ENCODE measurements at regions not wholly inside any gene's neighbourhood (a gene's known extent, or its start where the extent isn't known, plus 50 kb on each side); places are given as distances from the start of the nearest gene placed in this dataset.

GRCh38 chr15:67917636-67918035, 77.8 kb upstream of the RNU6-1 start:
- Histone ChIP-seq H3K79me2 (ENCODE audit: insufficient read depth, low read length) (no peaks in the 10 kb centered on the region), H3K4me3 (ENCODE audit: low read depth, low read length, poor library complexity, severe bottlenecking) (no peak overlapping the region), H3K4me2 (ENCODE audit: low read length) (no peak overlapping the region), H3K27me3 (ENCODE audit: insufficient read depth, low read length) (no peaks in the 10 kb centered on the region; the same call in 1 of the 2 replicates), H3K27ac (ENCODE audit: low read depth, low read length, poor library complexity, severe bottlenecking) (no peak overlapping the region), H3K9me2 (ENCODE audit: low read depth, low read length) (no peaks in the 10 kb centered on the region), H4K20me1 (ENCODE audit: insufficient read depth, low read length) (no peaks in the 10 kb centered on the region), H3K9ac (ENCODE audit: low read length) (no peak overlapping the region), H2AFZ (ENCODE audit: low read length) (no peak overlapping the region), H3K36me3 (ENCODE audit: insufficient read depth, low read length) (peaks cover 7% of the 10 kb centered on the region; the same call in 1 of the 2 replicates), H3K9me3 (ENCODE audit: low read length) (peaks cover 14% of the 10 kb centered on the region), H3K4me1 (ENCODE audit: insufficient read depth, low read length, severe bottlenecking) (no peaks in the 10 kb centered on the region), H3F3A (ENCODE audit: insufficient read depth, low read length) (no peaks in the 10 kb centered on the region)
- TF ChIP-seq CTCF (IDR thresholded peaks at IDR 0.05; ENCODE audit: low read length): no peak
- no peak for TF ChIP-seq EZH2 (IDR thresholded peaks at IDR 0.05; ENCODE audit: borderline replicate concordance, low read length)

GRCh38 chr15:67918205-67918861, 78.5 kb upstream of the RNU6-1 start:
- no peak for TF ChIP-seq EZH2 (IDR thresholded peaks at IDR 0.05; ENCODE audit: borderline replicate concordance, low read length)
- TF ChIP-seq CTCF (IDR thresholded peaks at IDR 0.05; ENCODE audit: low read length): no peak
- Histone ChIP-seq H3K9me2 (ENCODE audit: low read depth, low read length) (no peaks in the 10 kb centered on the region), H3K79me2 (ENCODE audit: insufficient read depth, low read length) (no peaks in the 10 kb centered on the region), H4K20me1 (ENCODE audit: insufficient read depth, low read length) (no peaks in the 10 kb centered on the region), H3K9ac (ENCODE audit: low read length) (no peak overlapping the region), H2AFZ (ENCODE audit: low read length) (no peak overlapping the region), H3K4me2 (ENCODE audit: low read length) (no peak overlapping the region), H3K36me3 (ENCODE audit: insufficient read depth, low read length) (peaks cover 7% of the 10 kb centered on the region; the same call in 1 of the 2 replicates), H3F3A (ENCODE audit: insufficient read depth, low read length) (no peaks in the 10 kb centered on the region), H3K4me3 (ENCODE audit: low read depth, low read length, poor library complexity, severe bottlenecking) (no peak overlapping the region), H3K4me1 (ENCODE audit: insufficient read depth, low read length, severe bottlenecking) (no peaks in the 10 kb centered on the region), H3K9me3 (ENCODE audit: low read length) (peaks cover 14% of the 10 kb centered on the region), H3K27me3 (ENCODE audit: insufficient read depth, low read length) (no peaks in the 10 kb centered on the region; the same call in 1 of the 2 replicates), H3K27ac (ENCODE audit: low read depth, low read length, poor library complexity, severe bottlenecking) (no peak overlapping the region)

GRCh38 chr15:67920524-67921240, 80.8 kb upstream of the RNU6-1 start:
- no peaks in the 10 kb centered on the region for H3F3A ChIP-seq (ENCODE audit: insufficient read depth, low read length)
- H3K4me2 ChIP-seq (ENCODE audit: low read length): no peak overlapping the region
- peaks cover 14% of the 10 kb centered on the region for H3K9me3 ChIP-seq (ENCODE audit: low read length)
- H3K4me1 ChIP-seq (ENCODE audit: insufficient read depth, low read length, severe bottlenecking): no peaks in the 10 kb centered on the region
- no peaks in the 10 kb centered on the region for H4K20me1 ChIP-seq (ENCODE audit: insufficient read depth, low read length)
- TF ChIP-seq CTCF (IDR thresholded peaks at IDR 0.05; ENCODE audit: low read length) (no peak), EZH2 (IDR thresholded peaks at IDR 0.05; ENCODE audit: borderline replicate concordance, low read length) (no peak)
- H3K36me3 ChIP-seq (ENCODE audit: insufficient read depth, low read length): peaks cover 7% of the 10 kb centered on the region; the same call in 1 of the 2 replicates
- no peaks in the 10 kb centered on the region for H3K9me2 ChIP-seq (ENCODE audit: low read depth, low read length)
- H3K9ac ChIP-seq (ENCODE audit: low read length): no peak overlapping the region
- no peak overlapping the region for H3K27ac ChIP-seq (ENCODE audit: low read depth, low read length, poor library complexity, severe bottlenecking)
- H3K27me3 ChIP-seq (ENCODE audit: insufficient read depth, low read length): no peaks in the 10 kb centered on the region; the same call in 1 of the 2 replicates
- H2AFZ ChIP-seq (ENCODE audit: low read length): no peak overlapping the region
- no peaks in the 10 kb centered on the region for H3K79me2 ChIP-seq (ENCODE audit: insufficient read depth, low read length)
- H3K4me3 ChIP-seq (ENCODE audit: low read depth, low read length, poor library complexity, severe bottlenecking): no peak overlapping the region
